H9 (cell line): ENCODE measurements at regions not wholly inside any gene's neighbourhood (a gene's known extent, or its start where the extent isn't known, plus 50 kb on each side); places are given as distances from the start of the nearest gene placed in this dataset.

Source experiments
- DNase-seq: peaks from one replicate; pipeline ENCODE4 v3.0.0-alpha.2; 2017
- H2AFZ ChIP-seq: one replicate; pipeline ENCODE4 v1.6.1; 2013; ENCODE audit warnings: mild to moderate bottlenecking, low read length, control low read depth, moderate library complexity
- H2AK5ac ChIP-seq: 2 replicates; pipeline ENCODE4 v1.6.1; 2013; ENCODE audit warnings: low read length, control low read depth, mixed read lengths; ENCODE audit not compliant: insufficient read length
- H2BK120ac ChIP-seq: one replicate; pipeline ENCODE4 v1.6.1; 2013; ENCODE audit warnings: low read depth, mild to moderate bottlenecking, low read length, control low read depth, inconsistent platforms; ENCODE audit not compliant: poor library complexity, severe bottlenecking
- H2BK12ac ChIP-seq: 2 replicates; pipeline ENCODE4 v1.6.1; 2013; ENCODE audit warnings: low read length, control low read depth, mixed read lengths, low read depth; ENCODE audit not compliant: insufficient read length
- H2BK15ac ChIP-seq: 2 replicates; pipeline ENCODE4 v1.6.1; 2013; ENCODE audit warnings: low read depth, low read length, control low read depth
- H2BK20ac ChIP-seq: one replicate; pipeline ENCODE4 v1.6.1; 2013; ENCODE audit warnings: low read depth, mild to moderate bottlenecking, low read length, control low read depth, inconsistent platforms; ENCODE audit not compliant: poor library complexity, severe bottlenecking
- H2BK5ac ChIP-seq: 2 replicates; pipeline ENCODE4 v1.6.1; 2013; ENCODE audit warnings: low read length, control low read depth, mixed read lengths; ENCODE audit not compliant: insufficient read length
- H3K14ac ChIP-seq: 2 replicates; pipeline ENCODE4 v1.6.1; 2013; ENCODE audit warnings: low read length, control low read depth; ENCODE audit not compliant: insufficient read depth
- H3K18ac ChIP-seq: 2 replicates; pipeline ENCODE4 v1.6.1; 2013; ENCODE audit warnings: low read depth, mild to moderate bottlenecking, mixed read lengths, low read length, control low read depth; ENCODE audit not compliant: insufficient read length
- H3K23ac ChIP-seq: 2 replicates; pipeline ENCODE4 v1.6.1; 2013; ENCODE audit warnings: low read length, control low read depth, mixed read lengths, low read depth; ENCODE audit not compliant: insufficient read length
- H3K23me2 ChIP-seq: 2 replicates; pipeline ENCODE4 v1.6.1; 2013; ENCODE audit warnings: low read depth, mild to moderate bottlenecking, mixed read lengths, low read length, control low read depth; ENCODE audit not compliant: insufficient read length, poor library complexity, severe bottlenecking
- H3K27ac ChIP-seq: 2 replicates; pipeline ENCODE4 v1.5.1; 2013; ENCODE audit warnings: low read length, control low read depth, mixed read lengths, low read depth; ENCODE audit not compliant: insufficient read length
- H3K27me3 ChIP-seq: 2 replicates; pipeline ENCODE4 v1.6.1; 2013; ENCODE audit warnings: low read length, control low read depth, inconsistent platforms; ENCODE audit not compliant: insufficient read depth
- H3K4ac ChIP-seq: 2 replicates; pipeline ENCODE4 v1.6.1; 2013; ENCODE audit warnings: low read depth, mild to moderate bottlenecking, control low read depth, inconsistent platforms, low read length, moderate library complexity
- H3K4me1 ChIP-seq: 2 replicates; pipeline ENCODE4 v1.6.1; 2013; ENCODE audit warnings: low read length, control low read depth, inconsistent platforms; ENCODE audit not compliant: insufficient read depth
- H3K4me2 ChIP-seq: 2 replicates; pipeline ENCODE4 v1.6.1; 2013; ENCODE audit warnings: low read length, control low read depth, mixed read lengths; ENCODE audit not compliant: insufficient read length, insufficient read depth
- H3K56ac ChIP-seq: 2 replicates; pipeline ENCODE4 v1.6.1; 2013; ENCODE audit warnings: low read depth, mild to moderate bottlenecking, mixed read lengths, low read length, control low read depth; ENCODE audit not compliant: insufficient read length
- H3K79me1 ChIP-seq: 2 replicates; pipeline ENCODE4 v1.6.1; 2013; ENCODE audit warnings: low read depth, mild to moderate bottlenecking, moderate library complexity, low read length, control low read depth, inconsistent platforms; ENCODE audit not compliant: insufficient read depth, poor library complexity, severe bottlenecking
- H3K79me2 ChIP-seq: 2 replicates; pipeline ENCODE4 v1.6.1; 2013; ENCODE audit warnings: low read length, control low read depth, inconsistent platforms; ENCODE audit not compliant: insufficient read depth
- H3K9ac ChIP-seq: 2 replicates; pipeline ENCODE4 v1.6.1; 2013; ENCODE audit warnings: low read length, control low read depth, mixed read lengths; ENCODE audit not compliant: insufficient read length; ENCODE audit errors: extremely low read depth
- H3K9me3 ChIP-seq: one replicate; pipeline ENCODE4 v1.6.1; 2013; ENCODE audit warnings: low read depth, low read length, inconsistent platforms; ENCODE audit not compliant: control insufficient read depth
- H3T11ph ChIP-seq: one replicate; pipeline ENCODE4 v1.6.1; 2013; ENCODE audit warnings: mild to moderate bottlenecking, low read length, control low read depth, inconsistent platforms
- H4K20me1 ChIP-seq: one replicate; pipeline ENCODE4 v1.6.1; 2013; ENCODE audit not compliant: control insufficient read depth, insufficient read length, insufficient read depth
- H4K5ac ChIP-seq: 2 replicates; pipeline ENCODE4 v1.6.1; 2013; ENCODE audit warnings: low read depth, mild to moderate bottlenecking, mixed read lengths, low read length, control low read depth; ENCODE audit not compliant: insufficient read length
- H4K8ac ChIP-seq: replicated peaks from 2 replicates; pipeline ENCODE4 v1.6.1; 2013; ENCODE audit warnings: low read length, control low read depth, mixed read lengths, low read depth; ENCODE audit not compliant: insufficient read length
- H4K91ac ChIP-seq: 2 replicates; pipeline ENCODE4 v1.6.1; 2013; ENCODE audit warnings: low read depth, mild to moderate bottlenecking, moderate library complexity, mixed read lengths, low read length, control low read depth; ENCODE audit not compliant: insufficient read length
- H3K27ac Mint-ChIP-seq, 3 experiments: 2 replicates in 2 of 3; 3 replicates in 1 of 3; pipeline ENCODE4 v1.8.0; 2020 to 2021; ENCODE audit warnings: mixed read lengths in 3 of 3, mild to moderate bottlenecking in 1 of 3, moderate library complexity in 1 of 3
- H3K27me3 Mint-ChIP-seq: 2 replicates; pipeline ENCODE4 v1.8.0; 2021; ENCODE audit warnings: low read depth, mild to moderate bottlenecking, moderate library complexity, mixed read lengths
- H3K36me3 Mint-ChIP-seq, 3 experiments: 2 replicates in 2 of 3; 3 replicates in 1 of 3; pipeline ENCODE4 v1.8.0; 2020 to 2021; ENCODE audit warnings: low read depth in 3 of 3, mixed read lengths in 3 of 3; ENCODE audit not compliant: insufficient read depth in 1 of 3
- H3K4me1 Mint-ChIP-seq, 2 experiments: 2 replicates each; pipeline ENCODE4 v1.8.0; 2020; ENCODE audit warnings: mixed read lengths in 2 of 2
- H3K4me3 Mint-ChIP-seq, 2 experiments: 2 replicates in 1 of 2; 3 replicates in 1 of 2; pipeline ENCODE4 v1.8.0; 2020 to 2021; ENCODE audit warnings: mild to moderate bottlenecking in 2 of 2, mixed read lengths in 2 of 2, moderate library complexity in 1 of 2
- H3K9me3 Mint-ChIP-seq, 2 experiments: 2 replicates in 1 of 2; 3 replicates in 1 of 2; pipeline ENCODE4 v1.8.0; 2020; ENCODE audit warnings: mild to moderate bottlenecking in 2 of 2, mixed read lengths in 2 of 2, moderate library complexity in 1 of 2
- WGBS: extraction: QIAGEN DNeasy Blood & Tissue Kit; methylation state at CpG from one replicate; pipeline ENCODE4 v1.1.7; 2013; ENCODE audit warnings: missing lambda C conversion rate, low lambda C conversion rate, mixed read lengths; ENCODE audit not compliant: insufficient read length; ENCODE audit errors: extremely low coverage; 5-methylcytosine and 5-hydroxymethylcytosine counted together
- TF ChIP-seq, protein P1 (sequence below): fragments of 200-600 bp; sonication (generic); conservative IDR thresholded peaks from 3 replicates; pipeline ENCODE4 v1.8.0; 2021; ENCODE audit warnings: antibody characterized with exemption, mild to moderate bottlenecking

DNA sequence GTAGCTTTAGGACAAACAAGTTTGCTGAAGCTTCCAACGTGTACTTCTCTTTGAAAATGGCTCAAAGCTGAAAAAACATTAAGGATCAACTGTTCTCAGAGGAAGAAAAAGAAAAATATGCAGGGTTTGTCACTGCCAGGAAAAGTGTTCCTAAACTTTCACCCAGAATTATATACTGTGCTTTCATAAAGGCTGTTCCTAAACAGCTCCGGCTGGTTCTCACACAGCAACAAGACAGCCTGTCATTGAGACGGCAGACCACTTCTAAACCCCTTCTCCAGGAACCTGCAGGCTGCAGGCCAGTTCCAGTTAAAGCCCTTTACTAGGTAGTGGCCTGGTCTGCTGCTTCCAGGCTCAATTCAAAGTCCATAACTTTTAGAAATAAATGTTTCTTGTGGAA, 97.4 kb upstream of the SOX4 start:
- Histone ChIP-seq H3T11ph (no peak overlapping the region), H3K27me3 (no peaks in the 10 kb centered on the region; the same call in 1 of the 2 replicates), H3K79me2 (no peaks in the 10 kb centered on the region), H4K8ac (no peak overlapping the region), H2BK20ac (no peak overlapping the region), H3K4me2 (no peak overlapping the region), H3K14ac (no peak overlapping the region), H2BK12ac (no peak overlapping the region), H3K56ac (no peak overlapping the region), H3K9me3 (no peaks in the 10 kb centered on the region), H3K79me1 (no peaks in the 10 kb centered on the region), H4K5ac (no peak overlapping the region), H2BK120ac (no peak overlapping the region), H3K23ac (no peak overlapping the region), H3K27ac (no peak overlapping the region), H4K91ac (no peak overlapping the region), H2AFZ (no peak overlapping the region), H3K9ac (no peak overlapping the region), H3K18ac (no peak overlapping the region), H2AK5ac (no peak overlapping the region), H2BK5ac (no peak overlapping the region), H2BK15ac (no peak overlapping the region), H3K4me1 (no peaks in the 10 kb centered on the region), H3K4ac (no peak overlapping the region), H4K20me1 (no peaks in the 10 kb centered on the region), H3K23me2 (no peaks in the 10 kb centered on the region)
- H3K4me3 Mint-ChIP-seq = no peak overlapping the region
- TF ChIP-seq, protein P1, sequence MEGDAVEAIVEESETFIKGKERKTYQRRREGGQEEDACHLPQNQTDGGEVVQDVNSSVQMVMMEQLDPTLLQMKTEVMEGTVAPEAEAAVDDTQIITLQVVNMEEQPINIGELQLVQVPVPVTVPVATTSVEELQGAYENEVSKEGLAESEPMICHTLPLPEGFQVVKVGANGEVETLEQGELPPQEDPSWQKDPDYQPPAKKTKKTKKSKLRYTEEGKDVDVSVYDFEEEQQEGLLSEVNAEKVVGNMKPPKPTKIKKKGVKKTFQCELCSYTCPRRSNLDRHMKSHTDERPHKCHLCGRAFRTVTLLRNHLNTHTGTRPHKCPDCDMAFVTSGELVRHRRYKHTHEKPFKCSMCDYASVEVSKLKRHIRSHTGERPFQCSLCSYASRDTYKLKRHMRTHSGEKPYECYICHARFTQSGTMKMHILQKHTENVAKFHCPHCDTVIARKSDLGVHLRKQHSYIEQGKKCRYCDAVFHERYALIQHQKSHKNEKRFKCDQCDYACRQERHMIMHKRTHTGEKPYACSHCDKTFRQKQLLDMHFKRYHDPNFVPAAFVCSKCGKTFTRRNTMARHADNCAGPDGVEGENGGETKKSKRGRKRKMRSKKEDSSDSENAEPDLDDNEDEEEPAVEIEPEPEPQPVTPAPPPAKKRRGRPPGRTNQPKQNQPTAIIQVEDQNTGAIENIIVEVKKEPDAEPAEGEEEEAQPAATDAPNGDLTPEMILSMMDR = no peak
- peaks cover 5 to 8% of the 10 kb centered on the region in 2 experiments; a peak in 3 of 4 replicates for H3K4me1 Mint-ChIP-seq
- H3K36me3 Mint-ChIP-seq = no peaks in the 10 kb centered on the region
- WGBS = no CpG with 5 or more reads among the region's 3 CpGs
- H3K27ac Mint-ChIP-seq = no peak overlapping the region
- no peaks in the 10 kb centered on the region for H3K9me3 Mint-ChIP-seq
- no peak for DNase-seq
- H3K27me3 Mint-ChIP-seq = peaks cover 2% of the 10 kb centered on the region
